HG02623 (cell line): ENCODE measurements at regions not wholly inside any gene's neighbourhood (a gene's known extent, or its start where the extent isn't known, plus 50 kb on each side); places are given as distances from the start of the nearest gene placed in this dataset.
"Not testable (repeated sequence)": the region's sequence is repeated elsewhere in the genome, so short reads cannot be mapped to it uniquely, and the experiment has no call there.

Experiments used
- ATAC-seq: cut with Tn5 transposase; IDR thresholded peaks from one replicate; pipeline ENCODE4 v1.9.1; 2021; ENCODE audit warnings: moderate library complexity; ENCODE audit not compliant: unreplicated experiment

DNA sequence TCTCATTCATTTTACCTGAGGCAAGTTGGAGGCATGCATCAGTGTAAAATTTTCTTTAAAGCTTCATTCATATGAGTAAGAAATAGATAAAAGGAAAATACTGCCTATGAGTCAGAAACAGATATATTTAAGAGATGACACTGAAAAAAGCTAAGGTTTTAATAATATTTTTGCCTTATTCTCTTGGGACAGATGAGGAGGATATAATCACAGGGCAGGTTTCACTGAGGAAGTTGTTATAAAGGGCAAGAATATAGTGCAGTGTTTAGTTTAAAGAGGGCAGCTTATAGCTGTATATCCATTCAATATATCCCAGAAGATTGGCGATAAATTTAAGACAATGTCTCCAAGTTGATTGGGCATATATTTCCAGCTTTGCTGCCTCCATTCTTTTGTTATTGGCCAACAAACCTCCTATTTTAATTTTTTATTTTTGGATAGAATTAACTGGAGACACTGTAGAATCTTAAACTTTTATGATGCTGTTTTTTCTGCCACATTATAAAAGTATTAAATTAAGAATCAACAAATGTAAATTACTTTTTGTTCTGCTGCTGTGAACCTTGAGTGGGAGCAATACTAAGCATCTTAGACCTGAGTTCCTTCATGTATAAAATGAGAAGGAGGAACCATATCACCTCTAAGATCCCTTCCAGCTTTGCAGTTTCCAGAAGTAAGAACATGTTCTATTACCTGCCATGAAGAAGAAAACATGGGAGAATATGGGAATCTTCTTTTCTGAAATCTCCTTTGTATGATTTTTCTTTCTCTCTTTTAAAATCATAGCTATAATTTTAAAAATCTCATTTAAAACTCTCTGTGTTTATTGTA lies 171.6 kb downstream of the S1PR1 start:
- peak; percentile 7 for ATAC-seq

DNA sequence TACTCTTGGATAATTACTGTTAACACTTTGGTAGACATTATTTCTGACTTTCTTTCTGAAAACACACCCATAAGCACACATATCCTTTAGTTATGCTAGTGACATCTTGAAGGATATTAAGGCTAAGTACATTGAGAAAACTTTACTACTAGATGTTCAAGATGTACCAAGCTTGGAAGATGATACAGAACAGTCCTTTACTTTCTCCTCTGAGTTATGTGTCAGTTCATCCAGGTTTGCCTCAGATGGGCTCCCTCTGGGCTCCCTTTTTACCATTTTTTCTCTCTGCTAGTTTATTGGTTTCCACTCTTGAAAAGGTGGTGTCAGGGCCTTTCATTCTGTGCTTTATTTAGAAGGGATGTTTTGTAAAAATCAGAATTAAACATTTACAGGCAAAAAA lies 172.3 kb downstream of the S1PR1 start:
- ATAC-seq: no peak

DNA sequence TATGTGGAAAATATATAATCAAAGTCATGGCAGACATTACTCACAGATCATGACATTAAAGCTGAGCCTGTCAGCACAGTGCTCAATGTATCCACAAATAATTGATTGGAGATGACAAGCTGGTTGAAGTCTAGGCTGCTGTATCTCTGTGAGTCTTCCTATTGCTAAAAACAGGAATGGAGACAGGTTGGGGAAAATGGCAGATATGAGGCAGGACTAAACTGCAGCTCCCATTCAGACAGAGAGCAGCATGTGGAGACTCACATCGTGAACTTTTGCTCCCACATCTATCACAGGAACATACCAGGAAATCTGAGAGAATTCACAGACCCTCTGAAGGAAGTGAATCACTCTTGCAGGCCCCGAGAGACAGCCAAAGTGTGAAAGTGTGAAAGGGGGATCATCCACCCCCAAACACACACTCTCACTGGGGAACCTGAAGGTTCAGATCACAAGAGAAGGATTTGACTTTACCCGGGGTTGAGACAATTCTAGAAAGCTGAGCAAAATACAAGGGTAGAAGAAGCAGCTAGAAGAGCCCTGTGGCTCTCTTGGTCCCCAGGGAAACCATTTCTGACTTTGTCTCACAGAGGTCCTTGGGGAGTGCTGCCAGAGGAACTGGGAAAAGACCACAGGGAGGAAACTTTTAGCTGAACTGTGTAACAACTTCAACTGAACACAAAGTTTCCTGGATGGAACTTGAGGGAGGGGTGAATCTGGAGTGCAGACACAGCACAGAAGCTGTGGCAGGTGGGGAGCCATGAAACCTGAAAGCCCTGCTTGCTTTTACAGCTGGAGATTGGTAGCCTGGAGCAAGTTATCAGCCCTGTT lies 173.4 kb downstream of the S1PR1 start:
- ATAC-seq: peak; percentile 35

DNA sequence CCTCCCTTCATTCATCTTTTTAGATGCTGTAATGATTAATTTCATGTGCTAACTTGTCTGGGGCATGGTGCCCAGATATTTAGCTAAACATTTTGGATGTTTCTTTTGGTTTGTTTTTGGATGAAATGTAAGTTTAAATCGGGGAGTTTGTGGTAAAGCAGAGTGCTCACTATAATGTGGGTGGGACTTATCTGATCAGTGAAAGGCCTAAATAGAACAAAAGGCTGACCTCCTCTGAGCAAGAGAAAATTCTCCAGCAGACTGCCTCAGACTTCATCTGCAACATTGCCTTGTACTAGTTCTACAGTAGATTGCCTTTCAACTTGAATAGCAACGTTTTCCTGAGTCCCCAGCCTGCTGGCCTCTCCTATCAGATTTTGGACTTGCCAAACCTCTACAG lies 183.6 kb downstream of the S1PR1 start:
- no peak for ATAC-seq

DNA sequence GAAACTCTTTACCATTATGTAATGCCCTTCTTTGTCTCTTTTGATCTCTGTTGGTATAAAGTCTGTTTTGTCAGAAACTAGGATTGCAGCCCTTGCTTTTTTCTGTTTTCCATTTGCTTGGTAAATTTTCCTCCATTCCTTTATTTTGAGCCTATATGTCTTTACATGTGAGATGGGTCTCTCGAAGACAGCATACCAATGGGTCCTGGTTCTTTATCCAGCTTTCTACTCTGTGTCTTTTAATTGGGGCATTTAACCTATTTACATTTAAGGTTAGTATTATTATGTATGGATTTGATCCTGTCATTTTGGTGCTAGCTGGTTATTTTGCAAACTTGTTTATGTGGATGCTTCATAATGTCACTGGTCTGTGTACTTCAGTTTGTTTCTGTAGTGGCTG lies 191.3 kb downstream of the S1PR1 start:
- ATAC-seq: not testable (repeated sequence)

DNA sequence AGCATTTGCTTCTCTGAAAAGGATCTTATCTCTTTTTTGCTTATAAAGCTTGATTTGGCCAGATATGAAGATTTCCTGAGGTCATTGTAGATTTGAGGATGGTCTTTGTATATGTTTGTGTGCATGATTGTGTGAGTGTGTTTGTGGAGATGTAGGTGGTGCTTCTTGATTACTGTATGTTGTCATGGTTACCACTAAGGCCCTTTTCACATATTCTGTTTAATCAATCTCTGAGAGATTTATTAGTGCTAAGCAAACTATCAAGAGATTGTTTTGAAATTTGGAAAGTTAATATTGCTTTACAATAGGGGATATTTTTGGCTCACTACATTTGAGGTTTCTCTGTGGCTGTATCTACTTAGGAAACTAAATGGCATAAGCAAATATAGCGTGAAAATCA lies 191.7 kb downstream of the S1PR1 start:
- no peak for ATAC-seq

DNA sequence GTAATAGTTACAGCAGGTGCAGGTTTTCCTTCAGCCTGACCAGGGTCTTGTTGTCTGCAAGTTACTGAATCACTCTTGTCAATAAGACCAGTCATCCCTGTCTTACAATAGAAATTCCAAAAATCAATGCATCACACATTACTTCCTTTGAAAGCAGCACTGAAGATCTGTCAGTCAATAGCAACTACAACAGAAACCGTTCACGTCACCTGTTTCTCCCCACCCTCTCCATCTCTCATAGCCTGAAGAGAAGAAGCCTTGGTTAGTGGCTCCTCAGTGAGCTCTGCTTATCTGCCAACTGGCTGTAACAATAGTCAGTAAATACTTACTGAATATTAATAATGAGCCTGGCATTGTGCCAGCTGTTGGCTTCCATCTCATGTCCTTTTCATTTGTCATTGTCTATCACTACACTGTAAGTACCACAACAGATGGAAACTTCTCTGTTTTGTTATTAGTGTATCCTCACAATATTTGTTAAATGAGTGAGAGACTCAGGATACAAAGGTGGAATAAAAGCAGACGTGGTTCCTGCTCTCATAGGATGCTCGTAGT lies 195.2 kb downstream of the S1PR1 start:
- no peak for ATAC-seq

DNA sequence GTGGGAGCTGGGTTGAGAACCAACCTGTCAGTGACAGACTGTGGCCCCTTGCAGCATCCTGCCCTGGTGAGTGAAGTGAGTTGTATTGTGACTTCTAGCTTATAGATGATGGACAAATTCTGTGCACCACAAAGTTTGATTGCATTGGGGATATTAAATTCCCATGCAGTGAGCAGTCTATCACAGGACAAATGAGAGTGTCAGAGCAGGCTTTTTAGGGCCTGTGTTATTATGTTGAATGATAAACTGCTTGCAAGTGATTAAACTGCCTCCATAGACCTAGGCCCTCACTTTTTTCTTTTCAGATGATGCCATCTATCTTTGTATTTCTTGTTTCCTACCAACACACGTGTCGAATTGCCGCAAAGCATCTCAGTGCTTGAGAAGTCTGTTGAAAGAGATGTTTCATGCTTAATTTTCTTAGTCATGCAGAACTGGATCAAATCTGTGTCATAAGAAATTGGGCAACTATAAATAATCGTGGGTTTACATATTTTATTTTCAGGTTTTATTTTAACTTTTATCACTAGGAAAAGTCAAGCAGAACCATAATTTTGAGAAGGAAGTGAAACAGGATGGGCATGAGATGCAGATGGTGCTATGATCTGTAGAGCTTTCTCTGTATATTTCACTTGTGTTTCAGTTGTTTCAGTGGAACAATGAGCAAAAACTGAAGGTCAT lies 199.2 kb downstream of the S1PR1 start:
- peak; percentile 55 for ATAC-seq

DNA sequence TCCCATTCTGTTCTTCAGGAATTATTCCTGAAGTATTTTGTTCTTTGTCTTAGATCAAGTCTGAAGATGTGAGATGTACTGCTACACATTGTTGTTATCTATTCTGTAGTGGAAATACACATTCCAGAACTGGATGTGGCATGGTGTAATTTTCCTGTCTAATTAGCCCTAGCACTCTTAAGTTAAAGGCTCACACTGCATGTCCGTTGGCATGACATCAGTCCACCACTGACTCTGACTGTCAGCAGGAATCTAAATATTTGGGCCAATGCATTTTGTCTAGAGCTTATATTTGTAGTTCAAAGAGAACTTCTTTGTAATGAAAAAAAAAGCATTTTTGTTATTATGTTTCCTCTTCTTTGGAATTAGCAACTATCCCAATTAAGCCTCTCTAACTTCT lies 201.0 kb downstream of the S1PR1 start:
- no peak for ATAC-seq

DNA sequence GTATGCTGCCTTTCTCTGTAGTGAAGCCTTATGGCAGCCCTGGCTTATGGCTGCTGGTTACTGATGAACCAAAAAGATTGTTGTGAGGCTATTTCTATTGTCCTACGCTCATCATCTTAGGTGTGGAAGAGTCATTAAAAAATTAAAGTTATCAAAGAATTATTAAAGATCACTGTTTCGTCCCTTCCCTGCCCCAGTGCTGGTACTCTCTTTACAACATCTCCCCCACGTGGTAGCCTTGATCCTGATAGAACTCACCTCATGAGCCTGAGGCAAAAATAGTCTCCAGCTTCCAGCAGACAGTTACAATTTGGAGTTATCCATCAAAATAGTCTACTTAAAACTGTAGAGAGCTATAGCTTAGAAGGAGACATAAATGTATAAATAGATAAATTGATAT lies 201.5 kb downstream of the S1PR1 start:
- ATAC-seq: peak; percentile 57

DNA sequence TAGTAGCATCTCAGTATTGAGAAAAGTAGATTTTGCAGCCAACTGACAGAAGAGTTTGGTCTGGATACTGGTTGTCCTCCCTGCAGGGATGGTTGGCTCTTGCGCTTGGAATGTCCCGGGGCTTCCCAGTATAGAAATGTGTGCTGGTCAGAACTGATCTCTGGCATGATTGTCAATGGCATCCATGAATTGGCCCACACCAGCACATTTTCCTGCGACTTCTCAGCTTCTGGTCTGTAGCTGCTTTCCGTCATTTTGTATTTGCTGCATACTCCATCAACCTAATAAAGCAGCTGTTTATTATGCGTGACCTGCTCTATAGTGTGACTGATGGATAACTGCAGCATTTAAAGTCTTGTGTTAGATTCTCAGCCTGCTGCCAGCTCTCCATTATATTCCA lies 203.7 kb downstream of the S1PR1 start:
- no peak for ATAC-seq

DNA sequence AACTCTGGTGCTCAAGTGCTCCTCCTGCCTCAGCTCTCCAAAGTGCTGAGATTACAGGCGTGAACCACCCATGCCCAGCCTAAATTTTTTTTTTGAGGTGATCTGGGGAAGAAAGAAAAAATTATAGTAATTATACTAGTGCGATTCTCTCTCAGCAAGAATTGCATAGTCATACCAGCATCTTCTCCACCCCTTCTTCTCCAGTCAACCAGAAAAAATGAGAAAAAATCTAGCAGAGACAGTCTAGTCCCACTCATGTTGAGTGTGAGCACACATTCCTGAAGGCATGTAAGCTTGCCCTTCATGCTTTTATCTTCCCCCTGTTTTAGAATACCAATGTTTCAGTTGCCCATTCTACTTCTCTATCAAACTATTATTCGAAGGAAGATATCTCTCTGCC lies 207.6 kb downstream of the S1PR1 start:
- ATAC-seq: peak; percentile 57

DNA sequence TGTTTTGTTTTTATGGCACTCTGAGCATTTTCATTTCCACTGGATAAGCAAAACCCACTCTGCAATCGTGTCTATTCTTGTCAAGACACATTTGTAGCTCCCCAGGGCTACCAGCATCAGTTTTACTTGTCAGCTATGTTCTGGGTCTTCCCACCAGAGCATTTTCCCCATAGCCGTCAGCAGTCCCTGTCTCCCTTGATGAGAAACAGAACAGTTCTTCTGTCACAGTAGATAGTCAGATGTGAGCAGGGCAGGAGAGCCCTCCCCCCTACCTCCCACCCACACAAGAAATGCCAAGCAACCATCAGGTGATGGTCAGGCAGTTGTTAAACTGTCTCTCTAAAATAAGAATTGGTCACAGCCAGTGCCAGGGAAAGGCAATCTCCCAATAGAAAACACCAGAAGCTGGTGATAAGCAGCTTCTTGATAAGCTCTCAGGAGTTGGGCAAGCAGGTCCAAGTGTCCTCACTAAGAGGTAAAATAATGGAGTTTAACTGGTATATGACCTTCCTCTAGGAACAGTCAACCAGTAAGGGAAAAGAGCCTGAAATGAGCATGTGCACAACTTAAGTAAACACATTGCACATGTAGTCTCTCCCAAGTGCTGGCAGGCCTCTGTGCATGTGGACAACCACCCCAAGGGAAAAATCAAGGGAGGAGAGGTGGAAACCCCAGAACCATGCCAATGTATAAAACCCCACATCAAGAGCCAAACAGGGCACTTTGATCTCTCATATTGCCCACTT lies 208.2 kb downstream of the S1PR1 start:
- ATAC-seq: peak; percentile 18

DNA sequence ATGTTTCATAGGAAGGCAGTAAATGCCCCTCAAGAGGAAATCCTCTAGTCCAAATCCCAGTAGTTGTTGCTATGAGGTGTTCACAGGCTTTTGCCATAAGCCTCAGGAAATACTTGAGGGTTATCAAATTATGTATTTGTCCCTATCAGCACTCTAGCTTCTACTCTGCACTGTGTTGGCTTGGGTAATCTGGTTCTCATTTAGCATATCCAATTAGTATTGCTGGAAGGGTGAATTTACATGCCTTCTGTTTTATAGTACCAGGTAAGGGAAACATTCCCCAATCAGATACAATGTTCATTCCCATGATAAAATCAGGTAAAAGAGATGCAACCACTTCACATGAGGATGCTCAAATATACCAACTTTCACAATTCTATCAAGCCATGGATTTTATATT lies 211.2 kb downstream of the S1PR1 start:
- no peak for ATAC-seq

DNA sequence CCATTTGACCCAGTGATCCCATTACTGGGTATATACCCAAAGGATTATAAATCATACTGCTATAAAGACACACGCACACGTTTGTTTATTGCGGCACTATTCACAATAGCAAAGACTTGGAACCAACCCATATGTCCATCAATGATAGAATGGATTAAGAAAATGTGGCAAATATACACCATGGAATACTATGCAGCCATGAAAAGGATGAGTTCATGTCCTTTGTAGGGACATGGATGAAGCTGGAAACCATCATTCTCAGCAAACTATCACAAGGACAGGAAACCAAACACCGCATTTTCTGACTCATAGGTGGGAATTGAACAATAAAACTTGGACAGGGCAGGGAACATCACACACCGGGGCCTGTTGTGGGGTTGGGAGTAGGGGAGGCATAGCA lies 213.9 kb downstream of the S1PR1 start:
- not testable (repeated sequence) for ATAC-seq

DNA sequence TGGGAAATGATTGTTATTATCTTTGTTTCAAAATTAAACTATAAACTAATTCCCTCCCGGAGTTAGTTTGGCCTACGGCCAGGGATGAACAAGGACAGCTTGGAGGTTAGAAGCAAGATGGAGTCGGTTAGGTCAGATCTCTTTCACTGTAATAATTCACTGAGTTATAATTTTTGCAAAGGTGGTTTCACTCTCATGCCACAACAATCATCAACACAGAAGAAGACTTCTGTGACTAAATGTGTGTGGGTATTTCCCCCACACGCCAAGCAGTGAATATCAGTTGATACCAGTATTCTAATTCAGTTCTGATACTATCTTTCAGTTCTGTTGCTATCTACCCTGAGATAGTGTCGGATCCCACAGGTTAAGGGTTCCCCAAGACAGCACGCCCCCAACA lies 215.1 kb downstream of the S1PR1 start:
- peak; percentile 46 for ATAC-seq

DNA sequence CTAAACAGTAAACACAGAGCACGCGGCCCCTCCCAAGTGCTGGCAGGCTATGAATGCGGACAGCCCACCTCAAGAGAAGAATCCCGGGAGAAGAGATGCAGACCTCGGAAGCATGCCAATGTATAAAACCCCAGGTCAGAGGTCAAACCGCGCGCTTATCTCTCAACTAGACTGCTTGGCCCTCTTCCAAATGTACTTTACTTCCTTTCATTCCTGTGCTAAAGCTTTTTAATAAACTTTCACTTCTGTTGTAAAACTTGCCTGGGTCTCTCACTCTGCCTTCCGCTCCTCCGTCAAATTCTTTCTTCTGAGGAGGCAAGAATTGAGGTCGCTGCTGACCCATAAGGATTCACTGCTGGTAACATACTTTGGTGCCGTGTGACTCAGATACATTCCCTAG lies 216.0 kb downstream of the S1PR1 start:
- ATAC-seq: no peak

DNA sequence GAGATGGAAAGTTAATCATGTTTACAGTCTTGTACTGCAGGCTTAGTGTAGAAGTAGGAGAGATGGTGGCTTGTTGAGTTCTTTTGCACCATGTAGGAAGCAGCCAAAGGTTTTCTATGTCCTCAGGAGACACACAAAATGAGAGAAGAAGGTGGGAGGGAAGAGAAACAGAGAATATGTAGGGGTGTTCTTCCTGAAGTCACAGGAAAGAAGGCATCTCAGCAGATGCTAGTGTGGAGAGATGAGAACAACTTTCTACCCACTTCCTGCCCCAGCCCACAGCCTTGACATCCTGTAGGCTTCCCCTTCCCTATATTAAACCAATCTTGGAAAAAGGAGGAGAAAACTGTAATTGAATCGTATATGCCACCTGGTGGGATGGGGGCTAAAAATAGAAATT lies 217.0 kb downstream of the S1PR1 start:
- ATAC-seq: peak; percentile 74

DNA sequence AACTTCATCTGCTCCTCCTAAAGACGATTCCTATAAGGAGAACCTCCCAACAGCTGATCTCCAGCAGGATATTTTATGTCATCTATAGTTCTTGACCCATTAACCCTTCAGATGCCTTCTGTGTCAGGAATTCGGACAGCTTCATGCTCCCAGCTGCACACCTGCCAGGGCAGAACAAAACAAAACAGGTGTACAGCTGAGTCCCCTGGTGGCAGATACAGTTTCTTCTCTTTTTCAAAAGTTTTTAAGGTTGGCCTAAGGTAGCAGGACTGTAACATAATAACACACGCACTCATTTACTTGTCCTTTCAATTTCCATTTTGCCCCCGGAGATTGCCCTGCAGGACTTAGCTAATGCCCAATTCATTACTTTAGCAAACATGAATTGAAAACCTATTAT lies 218.3 kb downstream of the S1PR1 start:
- ATAC-seq: no peak

DNA sequence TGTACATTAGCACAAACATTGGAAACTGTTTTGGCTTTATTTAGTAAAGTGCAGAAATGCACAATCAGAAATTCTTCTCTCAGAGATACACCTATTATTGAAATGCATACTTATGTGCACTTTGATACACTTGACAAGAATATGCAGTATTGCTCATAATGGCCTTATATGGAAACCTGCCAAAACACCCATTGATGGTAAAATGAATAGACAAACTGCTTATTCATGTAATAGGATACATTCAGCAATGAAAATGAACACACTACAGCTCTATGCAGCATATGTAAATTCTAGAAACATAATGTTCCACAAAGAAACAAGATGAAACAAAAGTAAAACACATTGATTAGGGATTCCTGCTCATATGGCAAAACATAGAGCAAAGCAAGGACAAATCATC lies 223.9 kb downstream of the S1PR1 start:
- ATAC-seq: no peak

DNA sequence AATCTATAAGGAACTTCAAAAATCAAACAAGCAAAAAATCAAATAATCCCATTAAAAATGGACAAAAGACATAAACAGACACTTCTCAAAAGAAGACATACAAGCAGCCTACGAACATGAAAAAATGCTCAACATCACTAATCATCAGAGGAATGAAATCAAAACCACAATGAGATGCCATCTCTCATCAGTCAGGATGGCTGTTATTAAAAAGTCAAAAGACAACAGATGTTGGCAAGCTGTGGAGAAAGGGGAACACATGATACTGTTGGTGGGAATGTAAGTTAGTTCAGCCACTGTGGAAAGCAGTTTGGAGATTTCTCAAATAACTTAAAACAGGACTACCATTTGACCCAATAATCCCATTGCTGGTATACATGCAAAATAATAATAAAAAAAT lies 226.4 kb downstream of the S1PR1 start:
- no peak for ATAC-seq
